Stimulated activated effector memory CD8-positive, alpha-beta T cell treated with anti-CD3 and anti-CD28 coated beads, Interleukin-12 subunit alpha, Interleukin-12 subunit beta, amount 100 ng/mL, for 72 hours (primary cell): ENCODE measurements at regions not wholly inside any gene's neighbourhood (a gene's known extent, or its start where the extent isn't known, plus 50 kb on each side); places are given as distances from the start of the nearest gene placed in this dataset.

Experiments
- ATAC-seq: fragments of 150-1000 bp; cut with Tn5 transposase; 2 replicates; pipeline ENCODE4 v1.10.0; 2021
- DNase-seq, 2 donors: peaks; one replicate each; pipeline ENCODE4 v3.0.0; 2021 to 2022; ENCODE audit warnings: low spot score in 2 of 2
- H3K27ac Mint-ChIP-seq: one replicate; pipeline ENCODE4 v1.8.0; 2022; ENCODE audit warnings: mild to moderate bottlenecking, mixed read lengths
- H3K36me3 Mint-ChIP-seq: one replicate; pipeline ENCODE4 v1.8.0; 2022; ENCODE audit warnings: mild to moderate bottlenecking, mixed read lengths
- H3K4me1 Mint-ChIP-seq: one replicate; pipeline ENCODE4 v1.8.0; 2022; ENCODE audit warnings: mixed read lengths
- H3K4me3 Mint-ChIP-seq: one replicate; pipeline ENCODE4 v1.8.0; 2022; ENCODE audit warnings: mild to moderate bottlenecking, mixed read lengths
- H3K9me3 Mint-ChIP-seq: one replicate; pipeline ENCODE4 v1.8.0; 2022; ENCODE audit warnings: mixed read lengths

GRCh38 chr13:36601186-36601585, 72.6 kb upstream of the SERTM1 start:
- DNase-seq, result no peak
- H3K36me3 Mint-ChIP-seq, result no peaks in the 10 kb centered on the region
- no peaks in the 10 kb centered on the region for H3K4me1 Mint-ChIP-seq
- no peak overlapping the region for H3K27ac Mint-ChIP-seq
- no peak for ATAC-seq
- no peak overlapping the region for H3K4me3 Mint-ChIP-seq
- H3K9me3 Mint-ChIP-seq, result peaks cover 12% of the 10 kb centered on the region

GRCh38 chr13:36606060-36606459, 67.8 kb upstream of the SERTM1 start:
- Mint-ChIP-seq H3K9me3 (peaks cover 3% of the 10 kb centered on the region), H3K36me3 (no peaks in the 10 kb centered on the region), H3K4me1 (no peaks in the 10 kb centered on the region), H3K4me3 (no peak overlapping the region), H3K27ac (no peak overlapping the region)
- no peak for ATAC-seq
- DNase-seq, result no peak

- DNase-seq (no peak), ATAC-seq (no peak)
- H3K9me3 Mint-ChIP-seq, result no peaks in the 10 kb centered on the region
- no peak overlapping the region for H3K4me3 Mint-ChIP-seq
- no peak overlapping the region for H3K27ac Mint-ChIP-seq
- no peaks in the 10 kb centered on the region for H3K4me1 Mint-ChIP-seq
- no peaks in the 10 kb centered on the region for H3K36me3 Mint-ChIP-seq
Observed at GRCh38 chr13:36608474-36608873, 65.3 kb upstream of the SERTM1 start.

GRCh38 chr13:36612230-36612629, 61.6 kb upstream of the SERTM1 start:
- DNase-seq, result no peak
- H3K4me1 Mint-ChIP-seq, result no peaks in the 10 kb centered on the region
- no peaks in the 10 kb centered on the region for H3K36me3 Mint-ChIP-seq
- H3K27ac Mint-ChIP-seq, result no peak overlapping the region
- H3K4me3 Mint-ChIP-seq, result no peak overlapping the region
- no peak for ATAC-seq
- H3K9me3 Mint-ChIP-seq, result no peaks in the 10 kb centered on the region

- H3K9me3 Mint-ChIP-seq, result no peaks in the 10 kb centered on the region
- H3K36me3 Mint-ChIP-seq, result no peaks in the 10 kb centered on the region
- no peaks in the 10 kb centered on the region for H3K4me1 Mint-ChIP-seq
- no peak overlapping the region for H3K27ac Mint-ChIP-seq
- ATAC-seq (no peak), DNase-seq (no peak)
- H3K4me3 Mint-ChIP-seq, result no peak overlapping the region
Observed at GRCh38 chr13:36616706-36617105, 57.1 kb upstream of the SERTM1 start.

GRCh38 chr13:36619535-36619934, 54.3 kb upstream of the SERTM1 start:
- H3K4me3 Mint-ChIP-seq, result no peak overlapping the region
- no peak overlapping the region for H3K27ac Mint-ChIP-seq
- no peak for DNase-seq
- no peaks in the 10 kb centered on the region for H3K36me3 Mint-ChIP-seq
- peaks cover 2% of the 10 kb centered on the region for H3K9me3 Mint-ChIP-seq
- no peaks in the 10 kb centered on the region for H3K4me1 Mint-ChIP-seq
- no peak for ATAC-seq
